ENCODE measurements at regions not wholly inside any gene's neighbourhood (a gene's known extent, or its start where the extent isn't known, plus 50 kb on each side); places are given as distances from the start of the nearest gene placed in this dataset.

GRCh38 chr4:12172198-12172973, 743.7 kb upstream of the HS3ST1 start (continued):
- TF ChIP-seq PRDM10 (CRISPR knock-in tag; IDR thresholded peaks at IDR 0.05; ENCODE audit: low read depth) (no peak), UBTF (CRISPR knock-in tag; IDR thresholded peaks at IDR 0.05) (no peak), REST (IDR thresholded peaks at IDR 0.05; ENCODE audit: borderline replicate concordance in 1 of 2, low read depth in 1 of 2, low read length in 2 of 2) (no peak), ARNT (IDR thresholded peaks at IDR 0.05) (no peak), ZNF124 (CRISPR knock-in tag; IDR thresholded peaks at IDR 0.05) (no peak), ZNF530 (CRISPR knock-in tag; IDR thresholded peaks at IDR 0.05; ENCODE audit: low read depth) (no peak), CENPX (CRISPR knock-in tag; IDR thresholded peaks at IDR 0.05) (no peak), ZNF678 (CRISPR knock-in tag; IDR thresholded peaks at IDR 0.05) (no peak), SMC3 (IDR thresholded peaks at IDR 0.05; ENCODE audit: low read length) (no peak), ZNF207 (IDR thresholded peaks at IDR 0.05; ENCODE audit: borderline replicate concordance) (no peak), BRF2 (CRISPR knock-in tag; IDR thresholded peaks at IDR 0.05) (no peak)

Measured in HepG2 (cell line).